ENCODE measurements at regions not wholly inside any gene's neighbourhood (a gene's known extent, or its start where the extent isn't known, plus 50 kb on each side); places are given as distances from the start of the nearest gene placed in this dataset.
"Not testable (repeated sequence)": the region's sequence is repeated elsewhere in the genome, so short reads cannot be mapped to it uniquely, and the experiment has no call there.

GRCh38 chr2:106330384-106331261, 136.5 kb upstream of the UXS1 start:
- H3K27ac Mint-ChIP-seq; H3K27me3 ChIP-seq (ENCODE audit: control insufficient read depth, insufficient read depth, low read length); DNase-seq; H3K27ac ChIP-seq (ENCODE audit: insufficient read depth, low read length, poor library complexity, severe bottlenecking); H3K4me3 ChIP-seq (ENCODE audit: low read depth, low read length); H3K9me3 ChIP-seq (ENCODE audit: control insufficient read depth in 2 of 2, low read length in 2 of 2); ATAC-seq (ENCODE audit: low read depth in 2 of 2); H3K27me3 Mint-ChIP-seq; H3K36me3 Mint-ChIP-seq; H3K36me3 ChIP-seq (ENCODE audit: control insufficient read depth, insufficient read depth, low read length); H3K9me3 Mint-ChIP-seq; H3K4me1 ChIP-seq (ENCODE audit: control insufficient read depth, insufficient read depth, low read length, poor library complexity, severe bottlenecking); H3K4me3 Mint-ChIP-seq: not testable (repeated sequence)
- peaks cover 0 to 13% (median 7%) of the 10 kb centered on the region in 4 donors for H3K4me1 Mint-ChIP-seq

- Mint-ChIP-seq H3K27me3 (peaks cover 7% of the 10 kb centered on the region), H3K4me1 (no peaks in the 10 kb centered on the region), H3K9me3 (peaks cover 0 to 3% (median 0%) of the 10 kb centered on the region in 7 donors), H3K27ac (no peak overlapping the region), H3K4me3 (no peak overlapping the region), H3K36me3 (no peaks in the 10 kb centered on the region)
- DNase-seq: no peak
- Histone ChIP-seq H3K36me3 (ENCODE audit: control insufficient read depth, insufficient read depth, low read length) (no peaks in the 10 kb centered on the region), H3K27ac (ENCODE audit: insufficient read depth, low read length, poor library complexity, severe bottlenecking) (no peak overlapping the region), H3K9me3 (ENCODE audit: control insufficient read depth in 2 of 2, low read length in 2 of 2) (no peaks in the 10 kb centered on the region), H3K4me3 (ENCODE audit: low read depth, low read length) (no peak overlapping the region), H3K4me1 (ENCODE audit: control insufficient read depth, insufficient read depth, low read length, poor library complexity, severe bottlenecking) (no peaks in the 10 kb centered on the region), H3K27me3 (ENCODE audit: control insufficient read depth, insufficient read depth, low read length) (peaks cover 2% of the 10 kb centered on the region)
- no peak for ATAC-seq (ENCODE audit: low read depth in 2 of 2)
Measured at GRCh38 chr2:106323337-106324013, 129.4 kb upstream of the UXS1 start.

- H3K36me3 ChIP-seq (ENCODE audit: control insufficient read depth, insufficient read depth, low read length): no peaks in the 10 kb centered on the region
- Mint-ChIP-seq H3K36me3 (no peaks in the 10 kb centered on the region), H3K27me3 (peaks cover 7% of the 10 kb centered on the region), H3K27ac (no peak overlapping the region), H3K4me1 (no peaks in the 10 kb centered on the region), H3K4me3 (no peak overlapping the region), H3K9me3 (peaks cover 0 to 3% (median 0%) of the 10 kb centered on the region in 7 donors)
- no peaks in the 10 kb centered on the region for H3K9me3 ChIP-seq (ENCODE audit: control insufficient read depth in 2 of 2, low read length in 2 of 2)
- ATAC-seq (ENCODE audit: low read depth in 2 of 2): no peak
- DNase-seq: no peak
- H3K27ac ChIP-seq (ENCODE audit: insufficient read depth, low read length, poor library complexity, severe bottlenecking): no peak overlapping the region
- H3K4me3 ChIP-seq (ENCODE audit: low read depth, low read length): no peak overlapping the region
- H3K27me3 ChIP-seq (ENCODE audit: control insufficient read depth, insufficient read depth, low read length): peaks cover 2% of the 10 kb centered on the region
- H3K4me1 ChIP-seq (ENCODE audit: control insufficient read depth, insufficient read depth, low read length, poor library complexity, severe bottlenecking): no peaks in the 10 kb centered on the region
Measured at GRCh38 chr2:106322281-106322680, 128.2 kb upstream of the UXS1 start.

- not testable (repeated sequence) for H3K9me3 ChIP-seq (ENCODE audit: control insufficient read depth in 2 of 2, low read length in 2 of 2); H3K27ac ChIP-seq (ENCODE audit: insufficient read depth, low read length, poor library complexity, severe bottlenecking); H3K27me3 ChIP-seq (ENCODE audit: control insufficient read depth, insufficient read depth, low read length); H3K9me3 Mint-ChIP-seq; H3K36me3 ChIP-seq (ENCODE audit: control insufficient read depth, insufficient read depth, low read length); H3K4me1 Mint-ChIP-seq; DNase-seq; H3K27ac Mint-ChIP-seq; H3K36me3 Mint-ChIP-seq; H3K27me3 Mint-ChIP-seq; H3K4me1 ChIP-seq (ENCODE audit: control insufficient read depth, insufficient read depth, low read length, poor library complexity, severe bottlenecking); H3K4me3 ChIP-seq (ENCODE audit: low read depth, low read length); ATAC-seq (ENCODE audit: low read depth in 2 of 2); H3K4me3 Mint-ChIP-seq
Measured at GRCh38 chr2:106320439-106320838, 126.3 kb upstream of the UXS1 start.

- no peak overlapping the region for H3K27ac ChIP-seq (ENCODE audit: insufficient read depth, low read length, poor library complexity, severe bottlenecking)
- H3K27me3 ChIP-seq (ENCODE audit: control insufficient read depth, insufficient read depth, low read length): no peaks in the 10 kb centered on the region
- peaks cover 0 to 4% (median under 1%) of the 10 kb centered on the region in 4 donors for H3K4me1 Mint-ChIP-seq
- DNase-seq: no peak
- no peaks in the 10 kb centered on the region for H3K9me3 ChIP-seq (ENCODE audit: control insufficient read depth in 2 of 2, low read length in 2 of 2)
- no peaks in the 10 kb centered on the region for H3K4me1 ChIP-seq (ENCODE audit: control insufficient read depth, insufficient read depth, low read length, poor library complexity, severe bottlenecking)
- no peaks in the 10 kb centered on the region for H3K36me3 Mint-ChIP-seq
- H3K27me3 Mint-ChIP-seq: peaks cover 4% of the 10 kb centered on the region
- no peak overlapping the region for H3K4me3 Mint-ChIP-seq
- no peak for ATAC-seq (ENCODE audit: low read depth in 2 of 2)
- no peaks in the 10 kb centered on the region for H3K9me3 Mint-ChIP-seq
- no peaks in the 10 kb centered on the region for H3K36me3 ChIP-seq (ENCODE audit: control insufficient read depth, insufficient read depth, low read length)
- no peak overlapping the region for H3K4me3 ChIP-seq (ENCODE audit: low read depth, low read length)
- no peak overlapping the region for H3K27ac Mint-ChIP-seq
Measured at GRCh38 chr2:106316915-106317314, 122.8 kb upstream of the UXS1 start.

- no peak overlapping the region for H3K4me3 Mint-ChIP-seq
- H3K27ac ChIP-seq (ENCODE audit: insufficient read depth, low read length, poor library complexity, severe bottlenecking): no peak overlapping the region
- H3K4me1 Mint-ChIP-seq: peaks cover 0 to 4% (median under 1%) of the 10 kb centered on the region in 4 donors
- no peaks in the 10 kb centered on the region for H3K36me3 Mint-ChIP-seq
- H3K27ac Mint-ChIP-seq: no peak overlapping the region
- no peak overlapping the region for H3K4me3 ChIP-seq (ENCODE audit: low read depth, low read length)
- DNase-seq (peak in 1 of 3 donors; percentile 25), ATAC-seq (ENCODE audit: low read depth in 2 of 2) (no peak)
- no peaks in the 10 kb centered on the region for H3K27me3 ChIP-seq (ENCODE audit: control insufficient read depth, insufficient read depth, low read length)
- peaks cover 6% of the 10 kb centered on the region for H3K27me3 Mint-ChIP-seq
- no peaks in the 10 kb centered on the region for H3K9me3 ChIP-seq (ENCODE audit: control insufficient read depth in 2 of 2, low read length in 2 of 2)
- H3K9me3 Mint-ChIP-seq: no peaks in the 10 kb centered on the region
- H3K36me3 ChIP-seq (ENCODE audit: control insufficient read depth, insufficient read depth, low read length): no peaks in the 10 kb centered on the region
- no peaks in the 10 kb centered on the region for H3K4me1 ChIP-seq (ENCODE audit: control insufficient read depth, insufficient read depth, low read length, poor library complexity, severe bottlenecking)
Measured at GRCh38 chr2:106314444-106314843, 120.3 kb upstream of the UXS1 start.

- Mint-ChIP-seq H3K9me3 (no peaks in the 10 kb centered on the region), H3K4me3 (no peak overlapping the region), H3K27ac (no peak overlapping the region), H3K4me1 (peaks cover 3 to 11% (median 5%) of the 10 kb centered on the region in 4 donors), H3K27me3 (peaks cover 15% of the 10 kb centered on the region), H3K36me3 (no peaks in the 10 kb centered on the region)
- DNase-seq: no peak
- H3K4me1 ChIP-seq (ENCODE audit: control insufficient read depth, insufficient read depth, low read length, poor library complexity, severe bottlenecking): no peaks in the 10 kb centered on the region
- H3K4me3 ChIP-seq (ENCODE audit: low read depth, low read length): no peak overlapping the region
- H3K27ac ChIP-seq (ENCODE audit: insufficient read depth, low read length, poor library complexity, severe bottlenecking): no peak overlapping the region
- H3K9me3 ChIP-seq (ENCODE audit: control insufficient read depth in 2 of 2, low read length in 2 of 2): no peaks in the 10 kb centered on the region
- ATAC-seq (ENCODE audit: low read depth in 2 of 2): no peak
- no peaks in the 10 kb centered on the region for H3K36me3 ChIP-seq (ENCODE audit: control insufficient read depth, insufficient read depth, low read length)
- no peaks in the 10 kb centered on the region for H3K27me3 ChIP-seq (ENCODE audit: control insufficient read depth, insufficient read depth, low read length)
Measured at GRCh38 chr2:106311041-106311370, 116.9 kb upstream of the UXS1 start.

- Mint-ChIP-seq H3K4me1 (peaks cover 1 to 7% (median 5%) of the 10 kb centered on the region in 4 donors), H3K4me3 (no peak overlapping the region), H3K27ac (no peak overlapping the region), H3K9me3 (no peaks in the 10 kb centered on the region), H3K27me3 (peaks cover 16% of the 10 kb centered on the region), H3K36me3 (no peaks in the 10 kb centered on the region)
- ATAC-seq (ENCODE audit: low read depth in 2 of 2) (no peak), DNase-seq (peak in 1 of 3 donors; percentile 25)
- H3K9me3 ChIP-seq (ENCODE audit: control insufficient read depth in 2 of 2, low read length in 2 of 2): no peaks in the 10 kb centered on the region
- H3K4me1 ChIP-seq (ENCODE audit: control insufficient read depth, insufficient read depth, low read length, poor library complexity, severe bottlenecking): no peaks in the 10 kb centered on the region
- no peak overlapping the region for H3K4me3 ChIP-seq (ENCODE audit: low read depth, low read length)
- no peaks in the 10 kb centered on the region for H3K36me3 ChIP-seq (ENCODE audit: control insufficient read depth, insufficient read depth, low read length)
- H3K27me3 ChIP-seq (ENCODE audit: control insufficient read depth, insufficient read depth, low read length): no peaks in the 10 kb centered on the region
- H3K27ac ChIP-seq (ENCODE audit: insufficient read depth, low read length, poor library complexity, severe bottlenecking): no peak overlapping the region
Measured at GRCh38 chr2:106307860-106308259, 113.8 kb upstream of the UXS1 start.
